Right forelimb (tissue), 1 donor: ENCODE measurements at regions not wholly inside any gene's neighbourhood (a gene's known extent, or its start where the extent isn't known, plus 50 kb on each side); places are given as distances from the start of the nearest gene placed in this dataset.
"Not testable (repeated sequence)": the region's sequence is repeated elsewhere in the genome, so short reads cannot be mapped to it uniquely, and the experiment has no call there.

ENCODE experiments used
- DNase-seq: peaks from one replicate; pipeline ENCODE4 v3.0.0-alpha.2; 2018

GRCh38 chr2:62326735-62327134 is 130.8 kb downstream of the B3GNT2 start:
- DNase-seq = no peak

- no peak for DNase-seq
These were observed 129.5 kb downstream of the B3GNT2 start for GRCh38 chr2:62325398-62325797.

- no peak for DNase-seq
These were observed 125.7 kb downstream of the B3GNT2 start for GRCh38 chr2:62321380-62322289.

GRCh38 chr2:62320657-62321357 is 124.9 kb downstream of the B3GNT2 start:
- no peak for DNase-seq

- DNase-seq = not testable (repeated sequence)
These were observed 124.2 kb downstream of the B3GNT2 start for GRCh38 chr2:62320137-62320536.

GRCh38 chr2:62319070-62319469 is 123.2 kb downstream of the B3GNT2 start:
- no peak for DNase-seq

GRCh38 chr2:62315476-62315875 is 119.6 kb downstream of the B3GNT2 start:
- no peak for DNase-seq

GRCh38 chr2:62314291-62314690 is 118.4 kb downstream of the B3GNT2 start:
- no peak for DNase-seq

- DNase-seq = no peak
These were observed 117.7 kb downstream of the B3GNT2 start for GRCh38 chr2:62313449-62314227.

GRCh38 chr2:62309465-62310091 is 113.7 kb downstream of the B3GNT2 start:
- no peak for DNase-seq

- DNase-seq = no peak
These were observed 113.2 kb downstream of the B3GNT2 start for GRCh38 chr2:62309081-62309464.

GRCh38 chr2:62307469-62308389 is 111.8 kb downstream of the B3GNT2 start:
- DNase-seq = no peak

- DNase-seq = no peak
These were observed 111.0 kb downstream of the B3GNT2 start for GRCh38 chr2:62306751-62307468.

GRCh38 chr2:62305421-62306176 is 109.7 kb downstream of the B3GNT2 start:
- no peak for DNase-seq

- no peak for DNase-seq
These were observed 108.8 kb downstream of the B3GNT2 start for GRCh38 chr2:62304429-62305417.

- DNase-seq = no peak
These were observed 107.9 kb downstream of the B3GNT2 start for GRCh38 chr2:62303788-62304187.

- no peak for DNase-seq
These were observed 106.9 kb downstream of the B3GNT2 start for GRCh38 chr2:62302631-62303435.

GRCh38 chr2:62300925-62301324 is 105.0 kb downstream of the B3GNT2 start:
- DNase-seq = no peak
